ENCODE measurements at regions not wholly inside any gene's neighbourhood (a gene's known extent, or its start where the extent isn't known, plus 50 kb on each side); places are given as distances from the start of the nearest gene placed in this dataset.

DNA sequence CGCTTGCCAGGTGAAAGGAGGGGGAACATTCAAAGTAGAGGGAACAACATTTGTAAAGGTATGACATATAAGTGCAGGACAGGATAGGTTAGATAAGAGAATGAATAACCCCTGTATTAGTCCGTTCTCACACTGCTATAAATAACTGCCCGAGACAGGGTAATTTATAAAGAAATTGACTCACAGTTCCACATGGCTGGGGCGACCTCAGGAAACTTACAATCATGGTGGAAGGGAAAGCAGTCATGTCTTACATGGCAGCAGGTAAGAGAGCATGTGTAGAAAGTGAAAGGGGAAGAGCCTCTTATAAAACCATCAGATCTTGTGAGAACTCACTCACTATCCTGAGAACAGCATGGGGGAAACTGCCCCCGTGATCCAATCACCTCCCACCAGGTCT is 223.8 kb downstream of the SOX9 start:
- DNase-seq, result no peak

- no peak for DNase-seq
These were observed 224.3 kb downstream of the SOX9 start for GRCh38 chr17:72345088-72345487.

DNA sequence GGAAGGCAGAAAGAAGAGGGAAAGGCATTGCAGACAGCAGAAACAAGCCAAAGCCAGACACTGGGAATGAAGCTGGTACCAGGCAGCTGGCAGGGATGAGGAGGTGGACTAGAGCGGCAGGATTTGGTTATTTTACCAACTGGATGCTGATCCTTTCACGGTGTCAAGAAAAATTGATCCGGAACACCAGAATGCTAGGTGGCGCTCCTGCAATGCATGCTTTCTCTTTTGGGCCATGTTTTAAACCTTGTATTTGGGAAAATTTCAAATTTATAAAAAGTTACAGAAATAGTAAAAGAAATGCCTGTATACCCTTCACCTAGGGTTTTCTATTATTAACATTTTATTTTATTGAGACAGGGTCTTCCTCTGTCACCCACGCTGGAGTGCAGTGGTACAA is 224.7 kb downstream of the SOX9 start:
- DNase-seq, result no peak

GRCh38 chr17:72346306-72346705 is 225.5 kb downstream of the SOX9 start:
- DNase-seq, result no peak

DNA sequence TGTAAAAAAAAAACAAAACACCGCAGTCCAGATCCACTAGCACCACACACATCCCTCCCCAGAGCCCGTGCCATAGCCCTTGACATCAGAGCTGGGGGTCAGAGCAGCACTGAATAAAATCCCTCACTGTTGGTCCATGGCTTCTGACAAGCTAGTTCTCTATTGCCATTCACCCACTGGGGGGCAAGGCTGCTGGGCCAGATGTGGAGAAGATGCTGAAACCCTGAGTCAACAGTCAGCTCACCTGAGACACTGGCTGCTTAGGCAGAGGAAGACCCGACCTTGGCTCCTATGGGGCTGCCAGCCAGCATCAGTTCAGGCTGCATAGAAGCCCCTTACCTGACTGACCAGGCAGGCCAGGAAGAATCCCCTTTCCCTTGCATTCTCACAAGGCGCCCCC is 228.2 kb downstream of the SOX9 start:
- DNase-seq, result no peak

DNA sequence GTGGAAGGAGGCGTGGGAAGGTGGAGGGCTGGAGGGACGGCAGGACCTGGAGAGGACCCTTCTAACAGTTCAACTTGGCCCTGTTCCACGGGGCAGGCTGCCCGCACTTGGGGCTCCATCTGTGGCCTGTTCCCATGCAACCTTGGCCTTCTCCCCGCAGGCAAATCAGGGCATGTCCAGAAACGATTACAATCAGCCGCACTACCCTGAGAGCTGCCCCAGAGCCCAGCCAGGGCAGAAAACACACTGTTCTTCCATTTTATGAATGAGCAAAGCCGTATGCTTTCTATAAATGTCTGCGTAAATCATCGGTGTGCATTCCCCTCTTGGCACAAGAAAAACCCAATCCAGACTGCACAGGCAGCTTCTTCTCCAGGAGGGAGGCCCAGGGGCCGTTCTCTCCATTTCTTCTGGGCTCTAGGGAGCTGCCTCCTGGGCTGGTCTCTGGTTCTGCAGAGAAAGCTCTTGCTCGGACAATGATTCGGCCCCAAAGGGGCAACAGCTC is 228.7 kb downstream of the SOX9 start:
- no peak for DNase-seq

DNA sequence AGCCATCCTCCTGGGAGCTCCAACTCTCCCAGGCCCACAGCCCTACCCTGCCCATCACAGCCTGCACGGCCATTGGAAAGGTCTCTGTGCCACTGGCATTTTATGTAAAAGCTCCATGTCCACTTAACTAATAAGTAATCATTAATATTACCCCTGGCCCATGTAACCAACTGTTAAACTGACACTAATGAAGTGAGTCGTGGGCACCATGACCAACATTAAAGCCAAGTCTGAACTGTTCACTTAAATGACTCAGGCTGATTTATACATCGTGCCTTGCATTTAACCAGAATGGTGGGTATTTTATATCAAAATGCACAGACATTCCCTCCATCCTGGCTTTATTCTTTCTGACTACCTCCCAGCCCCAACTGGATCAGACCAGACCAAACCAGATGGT is 229.3 kb downstream of the SOX9 start:
- no peak for DNase-seq

- no peak for DNase-seq
These were observed 230.5 kb downstream of the SOX9 start for GRCh38 chr17:72351365-72351764.

DNA sequence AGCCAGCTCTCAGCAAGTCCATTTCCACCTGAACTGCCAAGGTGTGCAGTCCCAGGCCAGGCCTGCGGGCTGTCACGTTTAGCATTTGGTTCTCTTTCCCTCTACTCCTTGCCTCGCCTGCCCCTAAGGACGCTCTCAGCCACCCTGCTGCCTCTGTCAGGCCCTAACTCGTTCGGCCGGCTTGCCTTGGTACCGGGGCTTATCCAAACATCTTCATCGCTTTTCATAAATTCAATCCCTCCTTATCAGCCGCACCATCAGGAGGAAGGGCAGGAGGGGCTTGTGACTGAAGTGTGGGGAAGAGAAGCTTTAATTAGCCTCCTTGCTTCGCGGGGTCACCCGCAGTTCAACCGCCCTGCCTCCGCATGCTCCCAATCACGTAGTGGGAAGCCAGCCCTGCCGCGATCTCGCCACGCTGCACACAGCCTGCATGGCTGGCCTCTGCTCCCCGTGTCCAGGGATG is 231.1 kb downstream of the SOX9 start:
- no peak for DNase-seq

- no peak for DNase-seq
These were observed 232.7 kb downstream of the SOX9 start for GRCh38 chr17:72353502-72353901.

DNA sequence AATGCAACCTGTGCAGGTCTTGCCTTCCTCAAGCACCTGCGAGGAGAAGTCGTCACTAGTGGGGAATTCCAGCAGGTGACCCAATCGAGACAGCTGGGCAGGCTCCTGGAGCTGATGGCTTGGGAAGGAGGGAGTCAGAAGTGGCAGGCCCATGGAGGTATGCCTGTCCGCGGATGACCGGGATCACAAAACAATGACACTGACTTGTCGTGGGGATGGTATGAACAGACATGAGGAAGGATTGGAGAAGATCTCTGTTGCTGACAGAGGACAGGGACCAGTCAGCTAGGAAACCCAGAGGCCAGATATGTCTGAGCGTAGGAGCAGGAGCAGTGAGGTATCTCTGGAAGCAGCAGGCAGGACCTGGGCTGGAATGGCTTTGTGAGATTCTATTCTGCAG is 233.3 kb downstream of the SOX9 start:
- DNase-seq, result no peak

GRCh38 chr17:72357764-72358365 is 237.0 kb downstream of the SOX9 start:
- no peak for DNase-seq

- DNase-seq, result no peak
These were observed 237.6 kb downstream of the SOX9 start for GRCh38 chr17:72358465-72358864.

GRCh38 chr17:72359274-72359673 is 238.5 kb downstream of the SOX9 start:
- no peak for DNase-seq

DNA sequence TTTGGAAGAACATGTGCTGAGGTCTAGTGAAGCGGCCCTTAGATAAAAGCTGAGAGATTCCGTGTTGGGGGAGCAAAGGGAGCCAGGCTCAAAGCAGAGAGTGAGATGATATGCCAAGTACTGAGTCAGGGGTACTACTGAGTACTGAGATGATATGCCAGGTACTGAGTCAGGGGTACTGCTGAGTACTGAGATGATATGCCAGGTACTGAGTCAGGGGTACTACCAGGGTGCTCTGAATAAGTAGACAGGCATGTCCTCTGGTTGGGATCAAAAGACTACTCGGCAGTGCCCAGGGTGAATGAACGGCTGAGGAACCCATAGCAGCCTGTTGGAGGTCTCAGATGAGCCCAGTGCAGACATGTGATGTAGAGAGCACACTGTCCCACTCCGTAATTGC is 239.0 kb downstream of the SOX9 start:
- no peak for DNase-seq

DNA sequence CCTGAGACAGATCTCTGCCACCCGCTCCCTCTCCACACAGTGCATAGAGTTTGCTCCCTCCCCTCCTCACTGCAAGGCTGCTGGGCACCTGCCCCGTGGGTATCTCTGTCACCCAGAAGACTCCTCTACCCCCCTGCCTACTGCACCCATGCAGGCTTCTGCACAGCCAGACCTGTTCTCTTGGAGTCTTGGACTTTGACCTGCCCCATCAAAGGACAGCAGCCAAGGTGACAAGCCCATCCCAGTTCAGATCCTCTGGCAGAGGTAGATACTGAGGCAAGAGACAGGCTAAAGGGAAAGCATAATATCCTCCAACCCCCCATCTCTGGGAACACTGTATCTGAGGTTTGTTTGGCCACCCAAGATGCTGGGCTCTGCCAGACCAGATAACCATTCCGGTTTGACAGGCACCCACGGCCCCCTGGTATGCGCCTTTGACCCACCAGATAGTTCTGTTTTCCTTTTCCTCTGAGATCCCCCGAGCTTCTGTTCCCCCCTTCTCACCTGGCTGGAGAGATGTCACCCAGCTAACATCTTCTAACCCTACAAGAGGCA is 239.6 kb downstream of the SOX9 start:
- no peak for DNase-seq

DNA sequence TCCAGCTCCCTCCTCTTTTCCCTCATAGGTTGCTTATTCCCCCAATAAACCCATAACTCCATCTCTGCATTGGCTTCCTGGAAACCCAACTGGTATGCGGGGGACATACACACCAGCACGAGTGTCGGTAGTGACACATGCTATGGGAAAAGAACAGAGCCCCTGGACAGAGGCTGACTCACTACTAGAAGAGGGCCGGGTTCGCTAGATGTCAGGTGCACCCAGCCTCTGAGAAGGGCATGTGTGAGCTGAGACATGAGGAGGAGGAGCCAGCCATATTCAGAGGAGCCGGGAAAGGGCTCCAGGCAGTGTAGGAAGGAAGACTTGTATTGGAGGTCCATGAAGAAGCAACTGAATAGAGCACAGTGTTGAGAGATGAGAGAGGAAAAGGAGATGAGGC is 241.1 kb downstream of the SOX9 start:
- no peak for DNase-seq

- no peak for DNase-seq
These were observed 241.7 kb downstream of the SOX9 start for GRCh38 chr17:72362376-72363088.

DNA sequence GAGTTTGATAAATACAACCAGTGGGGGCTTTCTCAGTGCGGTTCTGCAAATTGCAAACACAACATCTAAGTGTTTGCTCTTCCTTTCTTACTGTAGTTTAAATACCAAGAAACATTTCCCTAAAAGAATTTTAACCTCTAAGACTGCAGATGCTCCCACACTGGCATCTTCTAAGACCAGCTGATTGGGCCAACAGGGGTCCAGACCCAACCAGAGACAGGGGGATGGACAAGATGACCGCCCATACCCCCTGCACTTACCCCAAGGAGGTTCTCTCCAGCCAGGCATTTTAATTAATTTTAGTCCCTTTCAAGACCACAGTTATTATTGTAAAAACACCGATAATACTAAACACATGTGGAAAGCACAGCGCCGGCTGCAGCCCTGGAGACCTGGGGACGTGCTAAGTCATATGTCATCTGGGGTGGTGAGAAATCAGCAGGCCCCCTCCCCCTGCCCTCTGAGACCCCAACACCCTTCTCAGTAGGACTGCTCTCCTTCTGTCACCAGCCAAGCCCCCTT is 242.3 kb downstream of the SOX9 start:
- no peak for DNase-seq

GRCh38 chr17:72365857-72366414 is 245.1 kb downstream of the SOX9 start:
- DNase-seq, result no peak

DNA sequence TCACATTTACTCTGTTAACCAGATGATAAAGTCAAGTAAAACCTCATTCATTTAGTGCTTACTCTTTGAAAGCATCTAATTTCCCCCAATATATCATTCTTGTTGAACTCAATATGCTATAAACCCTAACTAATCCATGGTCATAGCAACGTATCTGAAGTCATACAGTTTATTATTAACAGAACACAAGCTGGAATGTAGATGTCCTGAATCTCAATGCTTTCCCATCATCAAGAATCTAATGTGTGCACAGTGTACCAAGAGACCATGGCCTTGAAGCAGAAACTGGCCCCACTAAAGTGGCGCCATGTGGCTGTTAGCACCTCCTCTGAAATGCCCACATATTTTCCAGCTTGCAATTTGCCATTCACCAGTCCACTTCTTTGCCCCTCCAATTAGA is 245.8 kb downstream of the SOX9 start:
- DNase-seq, result no peak

GRCh38 chr17:72368191-72368590 is 247.4 kb downstream of the SOX9 start:
- no peak for DNase-seq

GRCh38 chr17:72369366-72369765 is 248.5 kb downstream of the SOX9 start:
- DNase-seq, result no peak

GRCh38 chr17:72370819-72371218 is 250.0 kb downstream of the SOX9 start:
- no peak for DNase-seq

Data from activated CD4-positive, CD25-positive, alpha-beta regulatory T cell treated with anti-CD3 and anti-CD28 coated beads, Interleukin-2, amount 50 U/mL, for 72 hours (primary cell).